ENCODE measurements at regions not wholly inside any gene's neighbourhood (a gene's known extent, or its start where the extent isn't known, plus 50 kb on each side); places are given as distances from the start of the nearest gene placed in this dataset.

DNA sequence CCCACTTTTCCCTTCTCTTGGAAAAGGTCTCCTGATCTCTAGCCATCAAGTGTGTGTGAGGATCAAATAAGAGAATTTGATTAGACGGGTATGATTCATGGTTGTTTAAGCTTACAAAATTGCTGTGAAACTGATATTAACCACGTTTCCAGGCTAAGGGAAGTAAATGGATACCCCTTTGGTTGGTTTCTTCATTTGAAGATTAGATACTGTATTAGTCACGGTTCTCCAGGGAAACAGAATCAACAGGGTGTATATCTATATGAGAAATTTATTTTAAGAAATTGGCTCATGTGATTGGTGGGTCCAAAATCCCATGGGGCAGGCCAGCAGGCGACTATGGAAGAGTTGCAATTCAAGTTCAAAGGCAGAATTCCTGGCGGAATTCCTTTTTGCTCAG, 112.7 kb upstream of the SELENOK start:
- Histone ChIP-seq H3K4me3 (no peak overlapping the region), H3K9me3 (no peaks in the 10 kb centered on the region), H3K4me1 (ENCODE audit: low read depth) (no peaks in the 10 kb centered on the region), H3K36me3 (ENCODE audit: low read depth) (no peaks in the 10 kb centered on the region)
- ATAC-seq (no peak), DNase-seq (no peak)
- intact Hi-C loops (cut with DNase I, micrococcal nuclease) = no loop called here
- TF ChIP-seq, protein P1, sequence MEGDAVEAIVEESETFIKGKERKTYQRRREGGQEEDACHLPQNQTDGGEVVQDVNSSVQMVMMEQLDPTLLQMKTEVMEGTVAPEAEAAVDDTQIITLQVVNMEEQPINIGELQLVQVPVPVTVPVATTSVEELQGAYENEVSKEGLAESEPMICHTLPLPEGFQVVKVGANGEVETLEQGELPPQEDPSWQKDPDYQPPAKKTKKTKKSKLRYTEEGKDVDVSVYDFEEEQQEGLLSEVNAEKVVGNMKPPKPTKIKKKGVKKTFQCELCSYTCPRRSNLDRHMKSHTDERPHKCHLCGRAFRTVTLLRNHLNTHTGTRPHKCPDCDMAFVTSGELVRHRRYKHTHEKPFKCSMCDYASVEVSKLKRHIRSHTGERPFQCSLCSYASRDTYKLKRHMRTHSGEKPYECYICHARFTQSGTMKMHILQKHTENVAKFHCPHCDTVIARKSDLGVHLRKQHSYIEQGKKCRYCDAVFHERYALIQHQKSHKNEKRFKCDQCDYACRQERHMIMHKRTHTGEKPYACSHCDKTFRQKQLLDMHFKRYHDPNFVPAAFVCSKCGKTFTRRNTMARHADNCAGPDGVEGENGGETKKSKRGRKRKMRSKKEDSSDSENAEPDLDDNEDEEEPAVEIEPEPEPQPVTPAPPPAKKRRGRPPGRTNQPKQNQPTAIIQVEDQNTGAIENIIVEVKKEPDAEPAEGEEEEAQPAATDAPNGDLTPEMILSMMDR (IDR thresholded peaks at IDR 0.05) = no peak

GRCh38 chr3:54003136-54003535, 111.5 kb upstream of the SELENOK start:
- H3K9me3 ChIP-seq = no peaks in the 10 kb centered on the region
- H3K4me3 ChIP-seq = no peak overlapping the region
- DNase-seq = no peak
- H3K36me3 ChIP-seq (ENCODE audit: low read depth) = no peaks in the 10 kb centered on the region
- H3K4me1 ChIP-seq (ENCODE audit: low read depth) = no peaks in the 10 kb centered on the region
- TF ChIP-seq, protein P1 (IDR thresholded peaks at IDR 0.05) = no peak
- no peak for ATAC-seq
- intact Hi-C loops (cut with DNase I, micrococcal nuclease) = no loop called here

- H3K36me3 ChIP-seq (ENCODE audit: low read depth) = no peaks in the 10 kb centered on the region
- no peak overlapping the region for H3K4me3 ChIP-seq
- no peaks in the 10 kb centered on the region for H3K4me1 ChIP-seq (ENCODE audit: low read depth)
- intact Hi-C loops (cut with DNase I, micrococcal nuclease) = no loop called here
- DNase-seq (no peak), ATAC-seq (no peak)
- no peaks in the 10 kb centered on the region for H3K9me3 ChIP-seq
- TF ChIP-seq, protein P1 (IDR thresholded peaks at IDR 0.05) = no peak
Measured at GRCh38 chr3:53999725-54000124, 108.1 kb upstream of the SELENOK start.

GRCh38 chr3:53998980-53999379, 107.3 kb upstream of the SELENOK start:
- no peaks in the 10 kb centered on the region for H3K36me3 ChIP-seq (ENCODE audit: low read depth)
- TF ChIP-seq, protein P1 (IDR thresholded peaks at IDR 0.05) = no peak
- no peaks in the 10 kb centered on the region for H3K4me1 ChIP-seq (ENCODE audit: low read depth)
- no peak for DNase-seq
- H3K4me3 ChIP-seq = no peak overlapping the region
- ATAC-seq = no peak
- intact Hi-C loops (cut with DNase I, micrococcal nuclease) = no loop called here
- H3K9me3 ChIP-seq = no peaks in the 10 kb centered on the region

GRCh38 chr3:53997476-53997875, 105.8 kb upstream of the SELENOK start:
- Histone ChIP-seq H3K4me1 (ENCODE audit: low read depth) (no peaks in the 10 kb centered on the region), H3K36me3 (ENCODE audit: low read depth) (no peaks in the 10 kb centered on the region), H3K4me3 (no peak overlapping the region), H3K9me3 (no peaks in the 10 kb centered on the region)
- no peak for ATAC-seq
- intact Hi-C loops (cut with DNase I, micrococcal nuclease) = no loop called here
- no peak for DNase-seq
- TF ChIP-seq, protein P1 (IDR thresholded peaks at IDR 0.05) = no peak

All from mucosa of descending colon (tissue), 3 donors.